GM12864 (cell line): ENCODE measurements at regions not wholly inside any gene's neighbourhood (a gene's known extent, or its start where the extent isn't known, plus 50 kb on each side); places are given as distances from the start of the nearest gene placed in this dataset.

Experiments used
- DNase-seq: peaks from one replicate; pipeline ENCODE4 v3.0.0-alpha.2; 2011; ENCODE audit warnings: low read depth
- H3K4me3 ChIP-seq: 2 replicates; pipeline ENCODE4 v1.5.1; 2011; ENCODE audit warnings: mild to moderate bottlenecking, low read depth, low read length, control low read depth
- TF ChIP-seq, protein P1 (sequence below): IDR thresholded peaks from 2 replicates; pipeline ENCODE4 v1.5.1; 2011; ENCODE audit warnings: low read depth, mild to moderate bottlenecking, moderate library complexity, low read length, control low read depth, inconsistent platforms; ENCODE audit errors: missing control alignments

DNA sequence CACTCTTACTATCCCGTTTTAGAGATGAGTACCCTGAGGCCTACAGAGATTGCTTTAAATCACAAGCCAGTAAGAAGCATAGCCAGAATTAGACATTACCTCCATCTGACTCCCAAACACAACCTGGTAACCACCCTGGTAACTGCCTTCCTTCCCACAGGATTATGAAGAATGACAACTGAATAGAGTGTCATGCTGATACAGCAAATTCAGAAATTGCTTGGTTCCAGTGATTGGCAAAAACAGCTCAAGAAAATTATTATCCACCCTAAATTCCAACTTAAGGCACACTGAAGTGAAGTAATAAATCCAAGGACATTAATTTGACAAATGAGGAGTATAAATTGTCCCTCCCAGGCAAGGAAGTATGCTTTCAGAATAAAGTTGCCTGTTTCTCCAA, 195.8 kb upstream of the RBMS1 start:
- TF ChIP-seq, protein P1, sequence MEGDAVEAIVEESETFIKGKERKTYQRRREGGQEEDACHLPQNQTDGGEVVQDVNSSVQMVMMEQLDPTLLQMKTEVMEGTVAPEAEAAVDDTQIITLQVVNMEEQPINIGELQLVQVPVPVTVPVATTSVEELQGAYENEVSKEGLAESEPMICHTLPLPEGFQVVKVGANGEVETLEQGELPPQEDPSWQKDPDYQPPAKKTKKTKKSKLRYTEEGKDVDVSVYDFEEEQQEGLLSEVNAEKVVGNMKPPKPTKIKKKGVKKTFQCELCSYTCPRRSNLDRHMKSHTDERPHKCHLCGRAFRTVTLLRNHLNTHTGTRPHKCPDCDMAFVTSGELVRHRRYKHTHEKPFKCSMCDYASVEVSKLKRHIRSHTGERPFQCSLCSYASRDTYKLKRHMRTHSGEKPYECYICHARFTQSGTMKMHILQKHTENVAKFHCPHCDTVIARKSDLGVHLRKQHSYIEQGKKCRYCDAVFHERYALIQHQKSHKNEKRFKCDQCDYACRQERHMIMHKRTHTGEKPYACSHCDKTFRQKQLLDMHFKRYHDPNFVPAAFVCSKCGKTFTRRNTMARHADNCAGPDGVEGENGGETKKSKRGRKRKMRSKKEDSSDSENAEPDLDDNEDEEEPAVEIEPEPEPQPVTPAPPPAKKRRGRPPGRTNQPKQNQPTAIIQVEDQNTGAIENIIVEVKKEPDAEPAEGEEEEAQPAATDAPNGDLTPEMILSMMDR = no peak
- H3K4me3 ChIP-seq = no peak overlapping the region
- DNase-seq = no peak

DNA sequence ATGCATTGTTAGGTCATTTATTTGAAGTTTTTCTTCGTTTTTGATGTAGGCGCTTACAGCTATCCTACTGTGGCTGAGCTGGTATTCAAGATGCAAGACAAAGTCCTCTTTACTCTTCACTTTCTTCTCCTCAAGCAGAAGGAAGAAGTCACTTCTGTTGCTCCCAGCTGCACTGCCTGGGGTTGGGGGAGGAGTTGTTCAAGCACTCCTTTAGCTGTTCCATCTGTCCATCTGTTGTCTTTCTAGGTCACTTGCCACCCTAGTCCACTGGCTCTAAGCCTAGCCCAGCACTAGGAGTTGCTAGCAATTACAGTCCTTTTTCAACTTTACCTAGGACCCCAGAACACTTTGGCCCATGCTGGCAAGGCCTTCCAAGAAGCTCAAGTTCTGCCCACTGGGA, 200.6 kb upstream of the RBMS1 start:
- no peak overlapping the region for H3K4me3 ChIP-seq
- no peak for DNase-seq
- TF ChIP-seq, protein P1 = no peak

DNA sequence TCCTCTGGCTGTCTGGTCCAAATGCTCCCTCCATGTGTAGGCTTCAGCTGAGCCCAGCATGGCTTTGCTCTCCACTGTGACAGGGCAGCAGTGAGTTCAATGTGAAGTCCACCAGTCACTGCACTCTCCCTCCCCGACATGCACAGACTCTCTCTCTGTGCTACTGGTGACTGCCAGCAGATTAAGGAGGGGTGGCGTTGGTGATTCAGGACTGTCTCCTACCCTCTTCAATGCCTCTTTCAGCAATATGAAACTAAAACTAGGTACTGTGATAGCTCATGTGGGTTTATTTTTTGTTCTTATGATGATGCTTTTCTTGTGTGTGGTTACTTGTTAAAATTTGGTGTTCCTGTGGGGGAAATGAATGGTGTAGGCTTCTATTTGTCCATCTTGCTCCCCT, 201.0 kb upstream of the RBMS1 start:
- TF ChIP-seq, protein P1 = no peak
- H3K4me3 ChIP-seq = no peak overlapping the region
- no peak for DNase-seq

DNA sequence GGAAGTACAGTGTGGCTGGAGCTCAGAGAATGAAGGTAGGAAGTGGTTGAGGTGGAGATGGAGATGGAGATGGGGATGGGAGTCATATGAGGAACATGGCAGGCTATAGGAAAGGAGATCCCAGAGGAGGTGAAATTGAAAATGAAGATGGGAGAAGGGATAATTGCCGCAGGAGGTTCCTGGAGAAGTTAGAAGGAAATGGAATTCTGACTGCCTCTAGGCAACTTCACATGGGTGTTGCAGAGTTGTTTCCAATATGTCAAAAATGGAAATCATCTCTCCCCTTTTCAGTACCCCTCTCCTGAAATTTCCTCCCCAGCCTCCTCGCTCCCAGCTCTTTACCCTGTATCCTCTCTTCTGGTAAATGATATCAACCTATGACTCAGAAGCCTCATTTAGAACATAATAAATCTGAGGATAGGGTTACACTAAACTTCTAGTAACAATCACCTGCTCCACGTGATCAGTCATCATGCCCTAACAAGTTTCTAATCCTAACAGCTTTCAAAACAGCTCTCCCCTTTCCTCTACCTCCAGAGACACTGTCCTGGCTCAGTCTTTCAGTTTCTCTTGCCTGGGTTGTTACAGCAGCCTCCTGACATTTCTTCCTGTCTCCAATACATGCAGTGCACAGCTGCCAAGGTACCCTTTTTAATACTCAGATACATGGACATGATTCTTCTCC, 201.9 kb upstream of the RBMS1 start:
- DNase-seq = no peak
- TF ChIP-seq, protein P1 = no peak
- H3K4me3 ChIP-seq = no peak overlapping the region

DNA sequence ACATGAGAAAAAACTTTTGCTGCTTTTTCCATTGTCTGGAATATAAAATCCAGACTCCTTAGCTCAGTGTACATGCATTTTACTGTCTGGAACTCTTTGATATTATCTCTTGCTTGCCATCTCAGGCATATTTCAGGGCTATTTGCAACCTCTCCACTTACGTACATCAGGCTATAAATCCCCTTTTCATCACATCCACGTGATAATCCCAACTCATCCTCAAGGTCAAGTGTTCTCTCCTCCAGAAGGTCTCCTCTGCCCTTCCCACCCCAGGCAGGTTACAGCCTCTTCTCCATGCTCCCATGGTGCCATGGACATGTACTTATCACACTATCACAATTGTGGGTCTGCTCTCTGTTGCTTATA, 202.5 kb upstream of the RBMS1 start:
- H3K4me3 ChIP-seq = no peak overlapping the region
- DNase-seq = no peak
- TF ChIP-seq, protein P1 = no peak

DNA sequence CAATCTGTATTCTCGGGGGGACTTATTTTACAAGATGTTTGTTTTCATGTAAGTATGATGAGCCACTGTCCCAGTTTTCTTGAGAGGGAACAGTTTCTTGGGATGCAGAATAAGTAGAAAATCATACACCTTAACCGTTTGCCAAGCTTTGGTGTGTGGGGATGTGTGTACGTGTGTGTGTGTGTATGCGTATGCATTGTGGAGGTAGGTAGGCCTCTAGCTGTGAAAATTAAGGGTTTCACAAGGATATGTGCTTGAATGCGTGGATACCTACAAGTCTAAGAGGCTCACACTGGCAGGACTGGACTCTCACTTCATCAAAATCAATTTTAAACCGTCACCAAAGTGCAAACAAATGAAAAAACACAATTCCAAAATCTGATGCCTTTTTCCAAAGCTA, 204.2 kb upstream of the RBMS1 start:
- H3K4me3 ChIP-seq = no peak overlapping the region
- TF ChIP-seq, protein P1 = no peak
- DNase-seq = no peak
